T-helper 9 cell (primary cell): ENCODE measurements at regions not wholly inside any gene's neighbourhood (a gene's known extent, or its start where the extent isn't known, plus 50 kb on each side); places are given as distances from the start of the nearest gene placed in this dataset.

Experiments used
- DNase-seq: peaks from one replicate; pipeline ENCODE4 v3.0.0-alpha.2; 2020

DNA sequence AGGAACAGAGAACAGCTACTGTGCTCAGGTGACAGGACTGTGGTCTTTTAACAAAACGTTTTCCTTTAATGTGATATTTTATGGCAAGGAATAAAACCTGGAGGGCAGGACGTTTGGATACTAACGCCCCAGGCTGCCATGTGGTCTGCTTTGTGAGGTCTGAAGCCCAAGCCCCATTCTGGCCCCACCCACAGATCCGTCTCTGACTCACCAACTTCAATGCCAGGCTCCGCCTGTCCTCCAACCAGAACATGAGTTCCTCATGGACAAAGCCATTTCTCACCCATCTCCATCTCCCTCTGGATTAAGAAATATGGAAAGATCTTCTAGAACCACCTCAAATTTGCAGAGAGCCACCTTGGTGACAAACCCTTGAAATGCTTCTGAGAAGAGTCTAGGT, 148.8 kb downstream of the CRYBB2 start:
- DNase-seq = no peak

DNA sequence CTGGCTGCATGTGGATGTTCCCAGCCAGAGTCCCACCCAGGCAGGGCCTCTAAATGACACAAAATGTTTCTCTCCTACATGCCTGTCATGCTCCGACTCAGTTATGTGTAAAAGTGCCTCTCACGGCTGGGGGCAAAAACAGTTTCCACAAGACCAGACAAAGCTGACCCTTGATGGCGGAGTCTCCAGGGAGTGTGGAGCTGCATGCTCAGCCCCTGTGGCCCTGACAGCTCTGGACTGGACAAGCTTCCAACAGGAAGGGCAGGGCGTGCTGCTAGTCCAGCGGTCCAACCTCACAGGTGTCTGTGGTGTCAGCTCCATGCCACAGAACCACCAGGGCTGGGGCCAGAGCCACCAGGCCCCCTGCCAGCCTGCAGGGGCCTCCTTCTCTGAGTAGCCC, 149.6 kb downstream of the CRYBB2 start:
- DNase-seq = no peak

DNA sequence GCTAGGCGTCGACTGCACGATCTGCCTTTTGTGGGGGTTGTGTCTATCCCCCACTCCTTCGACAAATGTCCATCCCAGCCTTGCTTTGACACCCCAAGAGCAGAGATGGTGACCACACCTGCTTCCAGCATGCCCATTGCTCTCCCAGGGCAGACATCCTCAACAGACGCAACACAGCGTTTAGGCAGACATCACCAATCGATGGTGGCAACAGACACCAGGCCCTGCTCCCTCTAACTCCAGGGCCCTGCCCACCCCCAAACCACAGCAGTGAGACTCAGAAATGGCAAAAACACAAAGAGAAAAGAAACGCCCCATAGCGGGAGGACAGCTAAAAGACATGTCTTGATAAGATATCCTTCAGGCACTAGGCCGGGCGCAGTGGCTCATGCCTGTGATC, 150.9 kb downstream of the CRYBB2 start:
- DNase-seq = no peak

- DNase-seq = no peak
These were observed 152.7 kb downstream of the CRYBB2 start for GRCh38 chr22:25372000-25372595.

DNA sequence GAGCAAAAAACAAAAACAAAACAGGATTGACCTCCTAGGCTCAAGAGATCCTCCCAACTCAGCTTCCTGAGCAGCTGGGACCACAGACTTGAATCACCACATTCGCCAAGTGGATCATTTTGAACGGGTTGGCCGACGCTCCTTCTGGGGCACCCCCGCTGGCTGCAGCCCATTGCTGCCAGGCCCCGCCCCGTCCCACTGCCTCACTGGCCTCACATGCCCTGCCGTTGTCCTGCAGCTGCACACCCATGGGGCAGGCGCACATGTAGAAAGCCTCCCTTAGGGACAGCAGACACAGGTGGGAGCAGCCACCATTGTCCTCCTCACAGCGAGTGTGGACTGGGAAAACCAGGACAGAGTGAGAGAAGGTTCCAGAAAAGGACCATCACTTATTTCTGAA, 154.5 kb downstream of the CRYBB2 start:
- DNase-seq = no peak

- DNase-seq = no peak
These were observed 155.4 kb downstream of the CRYBB2 start for GRCh38 chr22:25374869-25375268.

DNA sequence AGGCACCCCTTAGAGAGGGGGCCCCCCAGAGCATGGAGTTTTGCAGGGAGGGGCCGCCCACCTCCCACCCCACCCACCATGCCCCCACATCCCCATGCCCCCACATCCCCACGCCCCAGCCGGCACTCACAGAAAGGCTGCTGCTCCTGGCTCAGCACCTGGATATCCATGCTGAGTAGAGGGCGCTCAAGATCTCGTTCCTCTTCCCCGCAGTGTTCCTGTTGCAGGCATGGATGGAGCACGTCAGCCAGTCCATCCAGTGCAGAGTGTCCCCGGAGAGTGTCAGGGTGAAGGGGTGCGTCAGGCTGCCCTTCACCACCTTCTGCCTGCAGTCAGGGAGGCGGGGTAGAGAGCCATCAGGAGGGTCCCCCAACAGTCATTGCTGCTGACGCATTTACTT, 156.2 kb downstream of the CRYBB2 start:
- DNase-seq = no peak

- DNase-seq = no peak
These were observed 158.3 kb downstream of the CRYBB2 start for GRCh38 chr22:25377699-25378098.

- DNase-seq = no peak
These were observed 160.8 kb downstream of the CRYBB2 start for GRCh38 chr22:25380122-25380747.

DNA sequence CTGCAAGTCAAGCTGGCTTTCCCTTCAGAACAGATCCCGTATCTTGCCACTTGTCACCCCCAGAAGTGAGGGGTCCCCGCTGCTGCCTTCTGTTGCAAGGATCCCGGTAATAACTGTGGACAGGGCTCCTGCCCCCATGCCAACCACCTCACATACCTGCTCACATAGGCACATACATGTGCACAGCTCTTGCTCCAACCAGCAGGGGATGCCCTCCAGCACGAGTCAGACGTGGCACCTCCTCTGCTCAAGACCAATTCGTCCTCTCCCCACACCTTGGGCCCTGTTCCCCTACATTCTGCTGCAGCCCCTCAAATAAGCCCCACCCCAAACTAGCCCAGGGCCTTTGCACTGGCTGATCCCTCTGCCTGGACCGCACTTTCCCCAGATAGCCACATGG, 163.3 kb downstream of the CRYBB2 start:
- DNase-seq = no peak

GRCh38 chr22:25383278-25383820, 163.9 kb downstream of the CRYBB2 start:
- DNase-seq = no peak

- no peak for DNase-seq
These were observed 164.5 kb downstream of the CRYBB2 start for GRCh38 chr22:25383892-25384291.

GRCh38 chr22:25386538-25386884, 167.1 kb downstream of the CRYBB2 start:
- DNase-seq = no peak

- DNase-seq = no peak
These were observed 169.0 kb downstream of the CRYBB2 start for GRCh38 chr22:25388415-25388814.

GRCh38 chr22:25388866-25389540, 169.6 kb downstream of the CRYBB2 start:
- no peak for DNase-seq

GRCh38 chr22:25389541-25389919, 170.1 kb downstream of the CRYBB2 start:
- no peak for DNase-seq

DNA sequence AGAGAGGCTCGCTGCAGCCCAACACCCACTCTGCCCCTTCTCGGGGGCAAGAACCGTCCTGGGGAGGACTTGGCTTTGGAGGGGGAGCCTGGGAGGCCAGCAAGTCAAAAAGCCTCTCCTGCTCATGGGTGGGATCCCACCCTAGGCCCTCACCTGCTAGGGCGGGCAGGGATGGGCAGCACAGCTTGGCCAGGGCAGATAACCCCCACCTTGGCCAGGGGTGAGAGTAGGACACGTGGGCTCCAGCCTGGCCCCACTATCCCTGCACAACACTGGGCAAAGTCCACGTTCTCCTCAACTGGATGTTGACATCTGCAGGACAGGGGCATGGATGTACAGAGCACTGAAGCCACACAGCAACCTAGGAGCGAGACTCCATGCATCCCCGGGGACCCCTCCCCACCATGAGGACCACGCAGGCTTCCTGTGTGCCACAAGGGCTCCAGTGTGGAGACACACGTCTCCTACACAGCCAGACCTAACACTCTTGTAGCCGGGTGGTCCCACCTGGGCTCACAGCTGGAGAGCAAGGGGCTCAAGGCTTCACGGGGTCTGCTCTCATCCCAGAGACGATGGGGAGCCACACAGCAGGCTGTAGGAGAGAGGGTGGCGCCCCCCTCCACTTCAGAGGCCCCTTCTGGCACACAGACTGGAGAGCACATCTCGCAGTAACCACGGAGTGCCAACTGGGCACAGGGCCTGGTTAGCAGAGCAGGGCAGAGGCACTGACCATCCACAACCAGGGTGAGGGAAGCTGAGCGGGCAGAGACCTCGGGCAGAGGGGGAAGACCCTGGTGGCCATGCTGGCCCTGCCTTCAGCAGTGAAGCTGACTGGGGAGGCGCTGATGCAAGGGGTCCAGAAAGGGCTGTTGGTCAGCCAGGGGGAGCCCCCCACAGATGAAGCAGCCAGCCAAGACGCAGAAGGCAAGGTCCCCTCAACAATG, 171.1 kb downstream of the CRYBB2 start:
- DNase-seq = no peak

GRCh38 chr22:25392584-25392983, 171.9 kb upstream of the GRK3 start:
- DNase-seq = no peak

- no peak for DNase-seq
These were observed 171.2 kb upstream of the GRK3 start for GRCh38 chr22:25393121-25393805.

DNA sequence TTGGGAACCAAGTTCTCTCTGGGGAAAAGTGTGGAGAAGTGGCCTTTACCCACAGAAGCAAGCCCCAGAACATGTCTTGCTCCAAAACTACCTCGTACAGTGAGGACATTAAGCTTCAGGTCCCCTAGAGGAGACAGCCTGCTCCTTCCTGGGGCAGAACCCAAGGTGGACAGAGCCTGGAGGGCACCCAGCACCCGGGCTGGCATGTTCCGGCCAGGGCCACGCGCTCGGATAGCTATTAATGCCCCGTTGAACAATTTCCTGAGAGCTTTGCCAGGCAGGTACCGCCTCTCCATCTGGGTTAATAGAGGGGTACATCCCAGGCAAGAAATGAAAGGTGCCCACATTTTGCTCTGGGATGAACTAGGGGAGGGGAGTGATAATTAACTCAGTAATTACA, 169.0 kb upstream of the GRK3 start:
- DNase-seq = no peak

GRCh38 chr22:25395915-25396314, 168.6 kb upstream of the GRK3 start:
- DNase-seq = no peak

DNA sequence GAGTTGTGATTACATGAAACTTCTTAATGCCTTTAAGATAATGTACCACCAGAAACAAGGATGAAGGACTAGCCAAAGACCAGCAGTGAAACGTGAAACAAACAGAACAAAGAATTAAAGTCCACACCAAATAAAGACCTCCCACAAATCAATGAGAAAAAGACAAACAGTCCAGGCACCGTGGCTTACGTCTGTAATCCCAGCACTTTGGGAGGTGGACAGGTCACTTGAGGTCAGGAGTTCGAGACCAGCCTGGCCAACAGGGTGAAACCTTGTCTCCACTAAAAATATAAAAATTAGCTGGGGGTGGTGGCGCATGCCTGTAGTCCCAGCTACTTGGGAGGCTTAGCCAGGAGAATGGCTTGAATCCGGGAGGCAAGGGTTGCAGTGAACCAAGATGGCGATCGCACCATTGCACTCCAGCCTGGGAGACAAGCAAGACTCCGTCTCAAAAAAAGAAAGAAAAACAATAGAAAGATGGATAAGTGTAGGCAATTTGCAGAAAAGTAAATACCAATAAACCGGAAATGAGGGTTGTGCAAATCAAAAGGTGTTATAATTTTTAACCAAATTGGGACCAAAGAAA, 167.8 kb upstream of the GRK3 start:
- DNase-seq = no peak
